T-helper 2 cell (primary cell): ENCODE measurements at regions not wholly inside any gene's neighbourhood (a gene's known extent, or its start where the extent isn't known, plus 50 kb on each side); places are given as distances from the start of the nearest gene placed in this dataset.

Experiments
- DNase-seq, 5 experiments: peaks; one replicate each; pipeline versions ENCODE4 v3.0.0 to v3.0.0-alpha.2; 2012 to 2022

GRCh38 chr6:95364016-95364604, 213.2 kb upstream of the MANEA start:
- peak in 1 of 5 experiments; percentile 27 for DNase-seq

GRCh38 chr6:95365454-95365853, 211.9 kb upstream of the MANEA start:
- no peak for DNase-seq

GRCh38 chr6:95366414-95366813, 210.9 kb upstream of the MANEA start:
- DNase-seq = no peak

- DNase-seq = no peak
Observed at GRCh38 chr6:95383878-95384277, 193.5 kb upstream of the MANEA start.

- DNase-seq = no peak
Observed at GRCh38 chr6:95384988-95385387, 192.3 kb upstream of the MANEA start.

GRCh38 chr6:95387845-95388244, 189.5 kb upstream of the MANEA start:
- no peak for DNase-seq

- DNase-seq = no peak
Observed at GRCh38 chr6:95404777-95405176, 172.6 kb upstream of the MANEA start.

- DNase-seq = no peak
Observed at GRCh38 chr6:95408111-95408510, 169.2 kb upstream of the MANEA start.

- DNase-seq = no peak
Observed at GRCh38 chr6:95410168-95410567, 167.2 kb upstream of the MANEA start.

- DNase-seq = no peak
Observed at GRCh38 chr6:95413789-95414188, 163.5 kb upstream of the MANEA start.

- no peak for DNase-seq
Observed at GRCh38 chr6:95417856-95418255, 159.5 kb upstream of the MANEA start.

- DNase-seq = no peak
Observed at GRCh38 chr6:95420792-95421191, 156.5 kb upstream of the MANEA start.

GRCh38 chr6:95423331-95423730, 154.0 kb upstream of the MANEA start:
- no peak for DNase-seq

GRCh38 chr6:95431637-95432228, 145.6 kb upstream of the MANEA start:
- peak in 2 of 5 experiments; percentile 2 to 43 for DNase-seq

GRCh38 chr6:95439741-95440140, 137.6 kb upstream of the MANEA start:
- no peak for DNase-seq

GRCh38 chr6:95448208-95448607, 129.1 kb upstream of the MANEA start:
- DNase-seq = no peak

- no peak for DNase-seq
Observed at GRCh38 chr6:95469511-95469910, 107.8 kb upstream of the MANEA start.

GRCh38 chr6:95478941-95479340, 98.4 kb upstream of the MANEA start:
- no peak for DNase-seq

- no peak for DNase-seq
Observed at GRCh38 chr6:95487817-95488216, 89.5 kb upstream of the MANEA start.

GRCh38 chr6:95489185-95489863, 88.0 kb upstream of the MANEA start:
- DNase-seq = no peak

GRCh38 chr6:95496769-95497426, 80.4 kb upstream of the MANEA start:
- DNase-seq = no peak

- DNase-seq = no peak
Observed at GRCh38 chr6:95501032-95501904, 76.1 kb upstream of the MANEA start.

- DNase-seq = no peak
Observed at GRCh38 chr6:95503568-95503967, 73.8 kb upstream of the MANEA start.
